ENCODE measurements at regions not wholly inside any gene's neighbourhood (a gene's known extent, or its start where the extent isn't known, plus 50 kb on each side); places are given as distances from the start of the nearest gene placed in this dataset.

DNA sequence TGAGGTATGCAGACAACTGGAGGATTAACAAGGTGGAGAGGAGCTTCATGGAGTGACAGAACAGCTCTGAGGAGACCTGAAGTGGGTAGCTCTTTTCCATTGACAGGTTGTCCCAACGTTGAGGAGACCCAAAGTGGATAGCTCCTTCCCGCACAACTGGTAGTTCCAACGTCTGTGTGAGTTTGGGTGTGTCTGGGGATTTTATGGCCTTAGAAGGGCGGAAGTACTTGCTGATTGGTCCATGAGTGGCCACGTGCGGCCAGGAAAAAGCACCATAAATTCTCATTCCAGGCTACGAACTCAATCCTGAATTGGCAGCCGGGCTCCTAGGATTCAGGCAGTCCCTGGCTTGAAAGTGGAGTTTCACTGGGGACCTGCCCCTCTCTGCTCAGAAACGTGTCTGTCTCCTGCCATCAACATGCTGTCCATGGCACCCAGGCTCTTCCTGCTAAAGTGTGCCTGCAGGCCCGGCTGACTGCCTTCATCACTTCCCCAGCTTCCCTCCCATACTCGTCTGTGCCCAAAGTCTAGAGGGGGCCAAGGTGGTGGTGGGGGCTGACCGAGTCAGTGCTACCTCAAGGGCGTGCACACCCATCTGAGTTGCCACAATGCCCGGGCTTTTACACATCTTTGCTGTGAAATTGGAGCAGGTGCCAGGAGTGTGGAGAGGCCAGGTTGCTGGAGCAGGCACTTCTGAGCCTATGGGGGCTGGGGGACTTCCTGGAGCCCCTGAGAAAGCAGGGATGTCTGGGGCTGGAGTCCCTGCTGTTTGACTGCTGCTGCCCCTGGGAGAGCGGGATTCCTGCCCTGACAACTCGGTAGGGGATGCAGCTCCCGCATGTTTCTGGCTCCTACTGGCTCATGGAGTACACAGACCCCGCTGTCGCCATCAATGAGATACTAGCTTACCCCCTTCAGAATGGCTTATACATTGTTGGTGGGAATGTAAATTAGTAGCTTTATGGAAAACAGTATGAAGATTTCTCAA is 2034.6 kb upstream of the ACO1 start (continued):
- TF ChIP-seq POLR2AphosphoS5 (IDR thresholded peaks at IDR 0.05; ENCODE audit: low read depth, low read length) = no peak
- TF ChIP-seq POLR2A (IDR thresholded peaks at IDR 0.05; ENCODE audit: borderline replicate concordance, extremely low read depth, insufficient read depth, insufficient read length) = no peak
- no peak for TF ChIP-seq ZNF274 (IDR thresholded peaks at IDR 0.05; ENCODE audit: low read depth, low read length)
- TF ChIP-seq, protein P1, sequence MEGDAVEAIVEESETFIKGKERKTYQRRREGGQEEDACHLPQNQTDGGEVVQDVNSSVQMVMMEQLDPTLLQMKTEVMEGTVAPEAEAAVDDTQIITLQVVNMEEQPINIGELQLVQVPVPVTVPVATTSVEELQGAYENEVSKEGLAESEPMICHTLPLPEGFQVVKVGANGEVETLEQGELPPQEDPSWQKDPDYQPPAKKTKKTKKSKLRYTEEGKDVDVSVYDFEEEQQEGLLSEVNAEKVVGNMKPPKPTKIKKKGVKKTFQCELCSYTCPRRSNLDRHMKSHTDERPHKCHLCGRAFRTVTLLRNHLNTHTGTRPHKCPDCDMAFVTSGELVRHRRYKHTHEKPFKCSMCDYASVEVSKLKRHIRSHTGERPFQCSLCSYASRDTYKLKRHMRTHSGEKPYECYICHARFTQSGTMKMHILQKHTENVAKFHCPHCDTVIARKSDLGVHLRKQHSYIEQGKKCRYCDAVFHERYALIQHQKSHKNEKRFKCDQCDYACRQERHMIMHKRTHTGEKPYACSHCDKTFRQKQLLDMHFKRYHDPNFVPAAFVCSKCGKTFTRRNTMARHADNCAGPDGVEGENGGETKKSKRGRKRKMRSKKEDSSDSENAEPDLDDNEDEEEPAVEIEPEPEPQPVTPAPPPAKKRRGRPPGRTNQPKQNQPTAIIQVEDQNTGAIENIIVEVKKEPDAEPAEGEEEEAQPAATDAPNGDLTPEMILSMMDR (IDR thresholded peaks at IDR 0.05 in 2 of 3, conservative IDR thresholded peaks at IDR 0.05 in 1 of 3; ENCODE audit: borderline replicate concordance in 1 of 3, insufficient read depth in 1 of 3, low read depth in 2 of 3, low read length in 2 of 3) = no peak
- no peak for TF ChIP-seq CBX3 (IDR thresholded peaks at IDR 0.05; ENCODE audit: low read depth)

DNA sequence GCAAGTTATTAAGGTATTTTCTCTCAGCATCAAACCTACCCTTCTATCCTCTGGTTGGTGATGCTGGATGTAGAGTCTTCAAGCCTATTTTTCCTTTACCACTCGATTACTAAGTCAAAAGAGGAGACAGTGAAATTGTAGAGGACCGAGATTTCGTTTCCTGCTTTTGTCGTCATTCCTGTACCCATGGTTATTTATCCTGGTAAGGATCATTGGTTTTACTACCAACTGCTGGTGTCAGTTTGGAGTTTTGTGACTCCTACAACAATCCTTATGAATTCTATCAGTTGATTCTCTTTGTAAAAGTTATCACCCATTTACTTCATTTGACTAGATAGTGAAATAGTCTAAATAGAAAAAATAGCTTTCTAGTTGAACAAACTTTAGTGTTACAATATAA is 2028.2 kb upstream of the ACO1 start:
- H3K79me2 ChIP-seq (ENCODE audit: insufficient read depth, low read length) = no peaks in the 10 kb centered on the region
- H2AFZ ChIP-seq (ENCODE audit: low read depth, low read length, poor library complexity, severe bottlenecking) = no peak overlapping the region
- no peaks in the 10 kb centered on the region for H3K4me1 ChIP-seq (ENCODE audit: control insufficient read depth in 1 of 2, insufficient read depth in 2 of 2, low read length in 2 of 2)
- no peak overlapping the region for H3K27ac ChIP-seq (ENCODE audit: low read depth, low read length)
- H3K9me3 ChIP-seq (ENCODE audit: control insufficient read depth in 1 of 2, insufficient read depth in 1 of 2, low read depth in 1 of 2, low read length in 2 of 2) = no peaks in the 10 kb centered on the region
- no peaks in the 10 kb centered on the region for H4K20me1 ChIP-seq (ENCODE audit: insufficient read depth)
- BruUV-seq (replicated peaks) = no TSS peak
- no peak overlapping the region for H3K9ac ChIP-seq (ENCODE audit: low read length)
- no peaks in the 10 kb centered on the region for H3K36me3 ChIP-seq (ENCODE audit: control insufficient read depth in 1 of 2, insufficient read depth in 2 of 2, low read length in 2 of 2)
- no peaks in the 10 kb centered on the region for H3K9me2 ChIP-seq (ENCODE audit: insufficient read depth)
- DNase-seq (ENCODE audit: low read depth, low spot score) (no peak), ATAC-seq (no peak)
- POLR2A ChIA-PET = no interaction called here
- H3K27me3 ChIP-seq (ENCODE audit: insufficient read depth, low read length) = no peaks in the 10 kb centered on the region
- CTCF ChIA-PET = no interaction called here
- RAD21 ChIA-PET (ENCODE audit: low non-redundant PET in 1 of 2, low total read pairs in 2 of 2, uncharacterized antibody in 2 of 2, unreplicated experiment in 2 of 2) = no interaction called here
- intact Hi-C loops (cut with micrococcal nuclease) = no loop called here
- no peak overlapping the region for H3K4me2 ChIP-seq (ENCODE audit: low read length)
- H3K4me3 ChIP-seq (replicated peaks in 1 of 2; ENCODE audit: low read depth in 1 of 2, low read length in 2 of 2) = no peak overlapping the region
- TF ChIP-seq EGR1 (IDR thresholded peaks at IDR 0.05; ENCODE audit: low read depth) (no peak), ELF1 (IDR thresholded peaks at IDR 0.05; ENCODE audit: borderline replicate concordance, low read depth) (no peak), EZH2 (IDR thresholded peaks at IDR 0.05) (no peak), ZNF274 (IDR thresholded peaks at IDR 0.05; ENCODE audit: low read depth, low read length) (no peak), POLR2A (IDR thresholded peaks at IDR 0.05; ENCODE audit: borderline replicate concordance, extremely low read depth, insufficient read depth, insufficient read length) (no peak), TCF7L2 (IDR thresholded peaks at IDR 0.05; ENCODE audit: borderline replicate concordance, extremely low read depth, insufficient read depth, insufficient read length) (no peak), ZFX (IDR thresholded peaks at IDR 0.05) (no peak), EZH2phosphoT487 (IDR thresholded peaks at IDR 0.05; ENCODE audit: borderline replicate concordance) (no peak)
- TF ChIP-seq, protein P2, sequence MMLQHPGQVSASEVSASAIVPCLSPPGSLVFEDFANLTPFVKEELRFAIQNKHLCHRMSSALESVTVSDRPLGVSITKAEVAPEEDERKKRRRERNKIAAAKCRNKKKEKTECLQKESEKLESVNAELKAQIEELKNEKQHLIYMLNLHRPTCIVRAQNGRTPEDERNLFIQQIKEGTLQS (IDR thresholded peaks at IDR 0.05) = no peak
- TF ChIP-seq, protein P3, sequence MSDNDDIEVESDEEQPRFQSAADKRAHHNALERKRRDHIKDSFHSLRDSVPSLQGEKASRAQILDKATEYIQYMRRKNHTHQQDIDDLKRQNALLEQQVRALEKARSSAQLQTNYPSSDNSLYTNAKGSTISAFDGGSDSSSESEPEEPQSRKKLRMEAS (IDR thresholded peaks at IDR 0.05) = no peak
- TF ChIP-seq, protein P4, sequence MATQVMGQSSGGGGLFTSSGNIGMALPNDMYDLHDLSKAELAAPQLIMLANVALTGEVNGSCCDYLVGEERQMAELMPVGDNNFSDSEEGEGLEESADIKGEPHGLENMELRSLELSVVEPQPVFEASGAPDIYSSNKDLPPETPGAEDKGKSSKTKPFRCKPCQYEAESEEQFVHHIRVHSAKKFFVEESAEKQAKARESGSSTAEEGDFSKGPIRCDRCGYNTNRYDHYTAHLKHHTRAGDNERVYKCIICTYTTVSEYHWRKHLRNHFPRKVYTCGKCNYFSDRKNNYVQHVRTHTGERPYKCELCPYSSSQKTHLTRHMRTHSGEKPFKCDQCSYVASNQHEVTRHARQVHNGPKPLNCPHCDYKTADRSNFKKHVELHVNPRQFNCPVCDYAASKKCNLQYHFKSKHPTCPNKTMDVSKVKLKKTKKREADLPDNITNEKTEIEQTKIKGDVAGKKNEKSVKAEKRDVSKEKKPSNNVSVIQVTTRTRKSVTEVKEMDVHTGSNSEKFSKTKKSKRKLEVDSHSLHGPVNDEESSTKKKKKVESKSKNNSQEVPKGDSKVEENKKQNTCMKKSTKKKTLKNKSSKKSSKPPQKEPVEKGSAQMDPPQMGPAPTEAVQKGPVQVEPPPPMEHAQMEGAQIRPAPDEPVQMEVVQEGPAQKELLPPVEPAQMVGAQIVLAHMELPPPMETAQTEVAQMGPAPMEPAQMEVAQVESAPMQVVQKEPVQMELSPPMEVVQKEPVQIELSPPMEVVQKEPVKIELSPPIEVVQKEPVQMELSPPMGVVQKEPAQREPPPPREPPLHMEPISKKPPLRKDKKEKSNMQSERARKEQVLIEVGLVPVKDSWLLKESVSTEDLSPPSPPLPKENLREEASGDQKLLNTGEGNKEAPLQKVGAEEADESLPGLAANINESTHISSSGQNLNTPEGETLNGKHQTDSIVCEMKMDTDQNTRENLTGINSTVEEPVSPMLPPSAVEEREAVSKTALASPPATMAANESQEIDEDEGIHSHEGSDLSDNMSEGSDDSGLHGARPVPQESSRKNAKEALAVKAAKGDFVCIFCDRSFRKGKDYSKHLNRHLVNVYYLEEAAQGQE (IDR thresholded peaks at IDR 0.05; ENCODE audit: low read depth) = no peak
- TF ChIP-seq, protein P1 (IDR thresholded peaks at IDR 0.05 in 2 of 3, conservative IDR thresholded peaks at IDR 0.05 in 1 of 3; ENCODE audit: borderline replicate concordance in 1 of 3, insufficient read depth in 1 of 3, low read depth in 2 of 3, low read length in 2 of 3) = no peak
